ENCODE measurements at regions not wholly inside any gene's neighbourhood (a gene's known extent, or its start where the extent isn't known, plus 50 kb on each side); places are given as distances from the start of the nearest gene placed in this dataset.

- no peak for TF ChIP-seq LRRFIP1 (CRISPR knock-in tag; conservative IDR thresholded peaks at IDR 0.05)
These were observed 57.8 kb upstream of the RPS6KA2 start (continued) for GRCh38 chr6:166684866-166685265.

DNA sequence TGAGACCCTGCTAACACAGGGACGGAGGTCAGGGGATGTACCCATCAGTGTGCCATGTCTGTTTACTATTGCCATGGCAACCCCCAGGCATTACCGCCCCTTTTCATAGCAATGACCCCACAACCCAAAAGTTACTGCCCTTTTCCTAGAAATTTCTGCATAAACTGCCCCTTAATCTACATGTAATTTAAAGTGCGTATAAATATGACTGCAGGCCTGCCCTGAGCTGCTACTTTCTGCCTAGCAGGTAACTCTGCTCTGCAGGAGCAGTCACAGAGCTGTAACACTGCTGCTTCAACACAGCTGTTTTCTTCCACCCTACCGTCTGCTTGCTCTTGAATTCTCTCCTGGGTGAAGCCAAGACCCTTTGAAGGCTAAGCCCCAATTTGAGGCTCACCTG is 57.1 kb upstream of the RPS6KA2 start:
- CTCF ChIA-PET (ENCODE audit: low intra/inter-chr PET ratio, low total read pairs): no interaction called here
- in situ Hi-C loops (cut with HindIII; ENCODE audit: extremely low pct_ligation_motif_present, low pct_unique_long_range_greater_than_20kb): no loop called here
- intact Hi-C loops (cut with micrococcal nuclease; ENCODE audit: unreplicated experiment): no loop called here
- Histone ChIP-seq H3K9me3 (ENCODE audit: low read length) (no peaks in the 10 kb centered on the region), H3K36me3 (replicated peaks in 1 of 2; ENCODE audit: control insufficient read depth in 1 of 2, insufficient read depth in 2 of 2, low read length in 2 of 2) (no peaks in the 10 kb centered on the region), H3K4me2 (ENCODE audit: low read depth, low read length) (no peak overlapping the region), H2AFZ (ENCODE audit: low read length) (no peak overlapping the region), H3K79me2 (ENCODE audit: insufficient read depth, low read length) (no peaks in the 10 kb centered on the region), H3K9ac (ENCODE audit: insufficient read depth, low read depth, low read length) (no peak overlapping the region), H4K20me1 (ENCODE audit: insufficient read depth, low read length) (no peaks in the 10 kb centered on the region; the same call in 1 of the 2 replicates), H3K27me3 (ENCODE audit: control insufficient read depth in 1 of 2, insufficient read depth in 2 of 2, low read length in 2 of 2) (peaks cover 17 to 76% of the 10 kb centered on the region in 2 experiments), H3K4me3 (replicated peaks in 1 of 3; ENCODE audit: insufficient read depth in 1 of 3, low read depth in 2 of 3, low read length in 3 of 3) (no peak overlapping the region), H3K4me1 (ENCODE audit: insufficient read depth, low read length) (no peaks in the 10 kb centered on the region), H3K27ac (ENCODE audit: extremely low read length, insufficient read depth, low read length) (no peak overlapping the region)
- BruUV-seq (replicated peaks): no TSS peak
- ATAC-seq (no peak), DNase-seq (ENCODE audit: low spot score) (no peak), FAIRE-seq (no peak)
- POLR2A ChIA-PET: no interaction called here
- 7% methylated on average over 4 of the region's 4 CpGs for WGBS (ENCODE audit: low lambda C conversion rate)
- TF ChIP-seq RARA (CRISPR knock-in tag; IDR thresholded peaks at IDR 0.05) (no peak), IKZF1 (IDR thresholded peaks at IDR 0.05) (no peak), ZNF329 (CRISPR knock-in tag; IDR thresholded peaks at IDR 0.05; ENCODE audit: low read depth) (no peak), AKNA (CRISPR knock-in tag; IDR thresholded peaks at IDR 0.05; ENCODE audit: borderline replicate concordance) (no peak), SNAI1 (CRISPR knock-in tag; IDR thresholded peaks at IDR 0.05; ENCODE audit: borderline replicate concordance) (no peak), ZBTB38 (CRISPR knock-in tag; IDR thresholded peaks at IDR 0.05) (no peak), ZBTB42 (CRISPR knock-in tag; IDR thresholded peaks at IDR 0.05) (no peak), ZBTB44 (CRISPR knock-in tag; IDR thresholded peaks at IDR 0.05) (no peak), MTF1 (CRISPR knock-in tag; IDR thresholded peaks at IDR 0.05) (no peak), POGZ (CRISPR knock-in tag; IDR thresholded peaks at IDR 0.05) (no peak), FIP1L1 (IDR thresholded peaks at IDR 0.05; ENCODE audit: borderline replicate concordance, insufficient read depth, low read depth, low read length) (no peak)
- TF ChIP-seq, protein P1, sequence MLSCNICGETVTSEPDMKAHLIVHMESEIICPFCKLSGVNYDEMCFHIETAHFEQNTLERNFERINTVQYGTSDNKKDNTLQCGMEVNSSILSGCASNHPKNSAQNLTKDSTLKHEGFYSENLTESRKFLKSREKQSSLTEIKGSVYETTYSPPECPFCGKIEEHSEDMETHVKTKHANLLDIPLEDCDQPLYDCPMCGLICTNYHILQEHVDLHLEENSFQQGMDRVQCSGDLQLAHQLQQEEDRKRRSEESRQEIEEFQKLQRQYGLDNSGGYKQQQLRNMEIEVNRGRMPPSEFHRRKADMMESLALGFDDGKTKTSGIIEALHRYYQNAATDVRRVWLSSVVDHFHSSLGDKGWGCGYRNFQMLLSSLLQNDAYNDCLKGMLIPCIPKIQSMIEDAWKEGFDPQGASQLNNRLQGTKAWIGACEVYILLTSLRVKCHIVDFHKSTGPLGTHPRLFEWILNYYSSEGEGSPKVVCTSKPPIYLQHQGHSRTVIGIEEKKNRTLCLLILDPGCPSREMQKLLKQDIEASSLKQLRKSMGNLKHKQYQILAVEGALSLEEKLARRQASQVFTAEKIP (CRISPR knock-in tag; IDR thresholded peaks at IDR 0.05; ENCODE audit: borderline replicate concordance): no peak

Measured in HepG2 (cell line).